Suprapubic skin (tissue), 3 donors: ENCODE measurements at regions not wholly inside any gene's neighbourhood (a gene's known extent, or its start where the extent isn't known, plus 50 kb on each side); places are given as distances from the start of the nearest gene placed in this dataset.

Experiments
- CTCF ChIP-seq, 2 donors: fragments of 200-600 bp in 1 of 2; fragments of 450-650 bp in 1 of 2; sonication (generic) in 1 of 2; IDR thresholded peaks; one replicate each; pipeline ENCODE4 v1.5.1; 2016 to 2019; ENCODE audit warnings: antibody characterized with exemption in 2 of 2, mild to moderate bottlenecking in 1 of 2, moderate library complexity in 1 of 2
- POLR2AphosphoS5 ChIP-seq, 3 donors: sonication (generic); formaldehyde crosslinking; IDR thresholded peaks; one replicate each; pipeline ENCODE4 v1.6.1; 2017; ENCODE audit warnings: antibody characterized with exemption in 3 of 3

GRCh38 chr2:122167515-122167914, 412.1 kb downstream of the TSN start:
- TF ChIP-seq CTCF (IDR thresholded peaks at IDR 0.05), result no peak
- TF ChIP-seq POLR2AphosphoS5 (IDR thresholded peaks at IDR 0.05), result no peak
